COLO668 (cell line): ENCODE measurements at regions not wholly inside any gene's neighbourhood (a gene's known extent, or its start where the extent isn't known, plus 50 kb on each side); places are given as distances from the start of the nearest gene placed in this dataset.

Source experiments
- DNase-seq: peaks from one replicate; lab custom pipeline; 2025; ENCODE audit not compliant: unreplicated experiment; lab: John Stamatoyannopoulos, UW

DNA sequence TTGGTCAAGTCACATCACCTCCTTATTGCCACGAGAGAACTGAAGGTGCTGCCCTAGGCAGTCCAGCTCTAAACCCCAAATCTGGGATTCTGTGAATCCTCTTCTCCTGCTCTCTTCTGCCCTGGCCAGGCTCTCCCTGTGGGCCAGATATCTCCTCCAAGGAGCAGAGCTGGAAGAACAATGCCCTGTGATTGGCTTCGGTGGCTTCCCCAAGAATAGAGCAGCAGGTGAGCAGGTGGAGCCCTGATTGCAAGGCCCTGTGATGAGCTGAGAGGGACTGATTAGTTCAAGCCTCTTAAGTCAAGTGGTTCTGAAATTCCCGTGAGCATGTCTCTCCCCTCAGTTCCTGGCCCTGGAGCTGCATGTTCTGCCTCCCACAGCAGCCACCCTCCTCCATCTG is 175.3 kb upstream of the BRINP1 start:
- no peak for DNase-seq

- DNase-seq = no peak
Observed at GRCh38 chr9:119537138-119537537, 167.9 kb upstream of the BRINP1 start.

- DNase-seq = peak; percentile 25
Observed at GRCh38 chr9:119533504-119533903, 164.3 kb upstream of the BRINP1 start.

DNA sequence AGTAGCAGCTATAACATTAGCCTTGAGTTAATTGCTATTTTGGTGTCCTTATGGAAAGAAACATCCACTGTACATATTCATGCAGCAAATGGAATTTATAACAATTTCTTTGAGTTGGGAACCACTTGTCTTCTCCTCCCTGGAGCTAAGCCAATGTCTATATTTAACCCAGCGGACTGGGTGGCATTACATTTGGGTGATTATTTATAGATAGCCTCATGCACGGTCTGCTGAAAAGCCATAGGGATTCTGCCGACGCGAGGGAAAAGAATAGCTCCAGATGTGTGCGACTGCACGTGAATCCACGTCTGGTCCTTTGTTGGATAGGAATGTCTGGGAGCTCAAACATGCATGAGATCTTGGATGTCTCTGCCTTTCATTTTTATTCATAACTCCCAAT is 157.5 kb upstream of the BRINP1 start:
- no peak for DNase-seq

DNA sequence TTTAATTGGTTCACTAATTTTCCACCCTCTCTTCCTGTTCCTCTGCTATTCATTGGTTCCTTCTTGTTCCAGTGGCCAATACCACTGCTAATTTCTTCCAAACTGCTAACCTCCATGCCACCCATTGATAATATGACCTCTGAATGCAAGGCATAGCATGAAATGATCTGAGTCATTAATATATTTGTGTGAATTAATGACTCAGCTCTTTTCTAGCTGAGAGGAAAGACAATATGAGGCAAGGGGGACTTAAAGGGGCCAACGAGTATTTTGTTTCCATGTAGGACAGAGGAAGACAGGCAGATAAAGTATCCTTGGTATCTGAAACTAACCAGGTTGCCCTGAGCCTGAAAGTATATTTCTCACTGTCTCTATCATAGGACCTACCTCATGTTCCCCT is 154.3 kb upstream of the BRINP1 start:
- DNase-seq = no peak

- DNase-seq = no peak
Observed at GRCh38 chr9:119522381-119522780, 153.1 kb upstream of the BRINP1 start.

DNA sequence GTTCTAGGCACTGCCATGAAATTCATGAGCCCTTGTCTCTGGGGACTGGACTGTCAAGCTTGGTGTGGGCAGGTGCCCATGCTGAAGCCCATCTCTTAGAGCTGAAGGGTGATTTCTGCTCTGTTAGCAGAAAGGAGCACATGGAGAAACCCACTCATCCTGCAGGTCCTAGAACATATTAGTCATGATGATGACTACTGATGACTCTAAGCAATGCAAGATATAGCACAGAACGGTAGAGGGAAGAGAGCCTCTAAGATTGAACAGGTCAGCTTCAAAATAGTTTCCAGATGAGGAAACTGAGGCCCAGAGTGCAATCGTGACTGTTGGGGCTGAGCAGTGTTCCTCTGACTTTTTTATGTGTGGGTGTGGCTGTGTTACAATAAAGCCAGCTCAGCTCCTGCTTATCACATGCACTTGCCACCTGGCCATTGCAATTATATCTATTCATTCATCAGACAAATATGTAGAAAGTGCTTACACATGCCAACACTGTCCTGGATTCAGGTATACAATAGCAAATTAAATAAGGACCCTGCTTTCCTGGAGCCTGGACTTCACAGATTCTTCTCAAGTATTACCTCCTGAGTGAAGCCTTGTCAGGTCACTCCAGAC is 140.2 kb upstream of the BRINP1 start:
- DNase-seq = no peak

DNA sequence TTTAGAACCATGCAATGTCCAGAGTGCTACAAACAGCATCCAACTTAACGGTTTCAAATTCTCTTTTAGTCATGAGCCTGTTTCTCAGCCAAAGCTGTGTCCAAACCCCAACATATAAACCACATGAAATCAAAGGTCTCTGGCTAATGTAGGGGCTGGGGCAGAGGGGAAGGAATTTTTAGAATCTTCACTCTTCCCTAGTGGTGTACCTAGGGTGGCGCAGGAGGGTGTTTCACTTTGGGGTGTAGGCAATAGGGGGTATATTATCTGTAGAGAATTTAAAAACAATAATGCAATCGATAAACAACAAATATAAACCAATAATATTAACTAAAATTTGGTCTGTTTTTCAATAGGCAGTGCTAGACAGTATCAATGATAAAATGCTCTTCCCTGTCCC is 132.1 kb upstream of the BRINP1 start:
- DNase-seq = no peak

GRCh38 chr9:119500072-119500771 is 131.0 kb upstream of the BRINP1 start:
- DNase-seq = no peak

GRCh38 chr9:119487118-119487827 is 118.0 kb upstream of the BRINP1 start:
- DNase-seq = no peak

- DNase-seq = no peak
Observed at GRCh38 chr9:119483153-119483552, 113.9 kb upstream of the BRINP1 start.

DNA sequence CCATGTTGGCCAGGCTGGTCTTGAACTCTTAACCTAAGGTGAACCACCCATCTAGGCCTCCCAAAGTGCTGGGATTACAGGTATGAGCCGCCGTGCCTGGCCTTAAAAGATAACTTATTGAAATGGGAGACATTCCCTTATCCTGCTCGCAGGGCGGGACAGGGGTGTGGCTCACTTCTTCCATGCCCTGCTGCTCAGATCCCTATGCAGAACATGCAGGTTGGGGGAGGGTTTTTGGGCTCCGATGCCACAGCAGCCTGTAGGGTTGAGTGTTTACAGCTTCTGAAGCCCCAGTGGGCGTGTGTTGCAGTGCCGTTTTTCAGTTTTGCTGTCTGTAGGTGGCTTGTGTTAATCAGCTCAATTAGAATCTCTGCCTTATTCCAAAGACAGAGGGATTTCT is 108.0 kb upstream of the BRINP1 start:
- no peak for DNase-seq

DNA sequence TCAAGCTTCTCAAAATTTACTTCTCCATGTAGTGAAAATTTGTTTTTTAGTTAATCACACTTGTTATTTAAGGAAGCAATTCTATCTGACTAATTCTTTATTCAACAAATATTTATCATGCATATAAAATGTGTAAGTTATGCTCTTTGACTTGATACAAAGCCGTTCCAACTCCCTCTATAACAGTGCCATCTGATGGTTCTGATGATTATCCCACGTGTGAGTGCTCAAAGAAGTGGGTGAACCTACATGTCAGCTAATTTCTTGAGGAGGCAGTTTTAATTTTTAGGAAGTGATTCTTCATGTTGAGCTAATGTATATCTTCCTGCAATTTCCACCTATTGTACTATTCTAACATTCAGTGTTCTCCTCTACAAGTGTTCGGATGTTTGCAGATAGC is 88.8 kb upstream of the BRINP1 start:
- DNase-seq = no peak

GRCh38 chr9:119453980-119454379 is 84.7 kb upstream of the BRINP1 start:
- no peak for DNase-seq

DNA sequence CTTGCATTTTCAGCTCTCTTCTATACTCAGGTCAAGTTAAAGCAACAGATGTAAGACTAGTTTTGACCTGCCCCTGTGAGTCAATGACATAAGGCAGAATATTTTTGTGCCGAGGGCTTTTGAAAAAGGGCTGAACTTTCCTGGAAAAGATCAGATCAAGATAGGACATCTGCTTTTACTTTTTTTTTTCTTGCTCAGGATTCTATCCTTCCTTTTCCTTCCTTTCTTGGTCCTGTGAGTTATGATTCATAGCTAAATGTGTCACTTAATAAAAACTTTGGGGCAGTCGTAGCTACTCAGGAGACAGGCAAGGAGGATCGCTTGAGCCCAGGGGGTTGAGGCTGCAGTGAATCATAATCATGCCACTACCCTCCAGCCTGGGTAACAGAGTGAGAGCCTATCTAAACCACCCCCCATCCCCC is 84.3 kb upstream of the BRINP1 start:
- no peak for DNase-seq

DNA sequence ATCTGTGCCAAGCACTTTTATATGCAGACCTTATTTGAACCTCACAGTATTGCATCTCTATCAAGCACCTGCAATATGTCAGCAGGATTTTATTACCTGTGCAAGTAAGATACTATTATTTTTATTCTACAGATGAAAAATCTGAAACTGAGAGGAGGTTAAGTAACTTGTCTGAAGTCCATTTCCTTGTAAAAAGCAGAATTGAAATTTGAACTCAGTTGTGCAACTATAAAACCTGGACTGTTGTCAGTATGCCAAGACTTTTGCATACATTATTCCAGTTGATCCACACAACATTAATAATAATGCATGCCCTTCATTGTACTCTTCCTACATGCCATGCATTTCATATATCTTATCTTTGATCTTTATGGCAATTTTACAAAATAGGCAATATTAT is 82.2 kb upstream of the BRINP1 start:
- no peak for DNase-seq

- no peak for DNase-seq
Observed at GRCh38 chr9:119443179-119443578, 73.9 kb upstream of the BRINP1 start.

- no peak for DNase-seq
Observed at GRCh38 chr9:119441832-119442231, 72.6 kb upstream of the BRINP1 start.

GRCh38 chr9:119441338-119441737 is 72.1 kb upstream of the BRINP1 start:
- DNase-seq = no peak

DNA sequence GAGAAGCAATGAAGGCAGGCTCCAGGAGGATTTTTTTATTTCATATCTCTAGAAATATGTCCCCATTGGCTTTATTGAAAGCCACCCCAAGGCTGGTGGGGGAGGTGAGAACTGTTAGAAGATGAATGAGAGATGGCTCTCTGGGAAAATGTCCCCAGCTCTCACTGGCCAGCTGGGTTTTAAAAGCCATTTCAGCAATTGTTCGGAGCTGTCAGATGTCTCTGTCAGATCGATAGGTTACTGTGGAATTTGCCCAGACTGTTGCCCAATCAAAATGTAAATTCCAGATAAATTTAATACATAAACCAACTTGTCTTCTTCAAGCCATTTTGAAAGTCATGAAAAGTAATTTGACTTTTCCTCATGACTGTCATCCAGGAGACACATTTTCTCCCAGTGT is 67.0 kb upstream of the BRINP1 start:
- DNase-seq = no peak

GRCh38 chr9:119435076-119435475 is 65.8 kb upstream of the BRINP1 start:
- no peak for DNase-seq

- DNase-seq = no peak
Observed at GRCh38 chr9:119432428-119432827, 63.2 kb upstream of the BRINP1 start.
